K562 (cell line): ENCODE measurements at regions not wholly inside any gene's neighbourhood (a gene's known extent, or its start where the extent isn't known, plus 50 kb on each side); places are given as distances from the start of the nearest gene placed in this dataset.

Experiments used
- ARID4B ChIP-seq: sonication (generic); formaldehyde crosslinking; IDR thresholded peaks from 2 replicates; pipeline ENCODE4 v1.8.0; 2022; ENCODE audit warnings: mild to moderate bottlenecking, missing genetic modification reagents
- MGA ChIP-seq: fragments of 450-650 bp; IDR thresholded peaks from 2 replicates; pipeline ENCODE4 v1.6.1; 2016; ENCODE audit warnings: mild to moderate bottlenecking, moderate library complexity
- REST ChIP-seq, 2 experiments: fragments of 450-650 bp; formaldehyde crosslinking in 1 of 2; IDR thresholded peaks; 2 replicates each; pipeline versions ENCODE4 v1.4.0 to v1.6.1; 2014 to 2020; ENCODE audit warnings: mild to moderate bottlenecking in 2 of 2, borderline replicate concordance in 1 of 2, low read depth in 1 of 2

GRCh38 chrX:40434947-40435346 lies 145.8 kb upstream of the ATP6AP2 start (continued):
- no peak for TF ChIP-seq REST (IDR thresholded peaks at IDR 0.05; ENCODE audit: borderline replicate concordance)
- no peak for TF ChIP-seq REST (CRISPR knock-in tag; IDR thresholded peaks at IDR 0.05; ENCODE audit: low read depth)
- TF ChIP-seq ARID4B: no peak
- TF ChIP-seq MGA: peak; percentile 80
